KMS-11 (cell line): ENCODE measurements at regions not wholly inside any gene's neighbourhood (a gene's known extent, or its start where the extent isn't known, plus 50 kb on each side); places are given as distances from the start of the nearest gene placed in this dataset.

ENCODE experiments used
- H2AFZ ChIP-seq: fragments of 200-600 bp; sonication (generic); 2 replicates; pipeline ENCODE4 v1.6.1; 2016; ENCODE audit warnings: antibody characterized with exemption, mixed run types, low read depth
- H3K27ac ChIP-seq: fragments of 200-600 bp; sonication (generic); 2 replicates; pipeline ENCODE4 v1.6.1; 2016; ENCODE audit warnings: mild to moderate bottlenecking, mixed run types
- H3K27me3 ChIP-seq: fragments of 200-600 bp; sonication (generic); 2 replicates; pipeline ENCODE4 v1.6.1; 2017; ENCODE audit warnings: mild to moderate bottlenecking, low read depth, mixed run types, moderate library complexity; ENCODE audit not compliant: insufficient read depth
- H3K36me3 ChIP-seq: fragments of 200-600 bp; sonication (generic); 2 replicates; pipeline ENCODE4 v1.6.1; 2017; ENCODE audit warnings: mild to moderate bottlenecking, mixed run types; ENCODE audit not compliant: insufficient read depth
- H3K4me1 ChIP-seq: fragments of 200-600 bp; sonication (generic); 2 replicates; pipeline ENCODE4 v1.6.1; 2016; ENCODE audit warnings: mild to moderate bottlenecking, low read depth, mixed run types; ENCODE audit not compliant: poor library complexity, severe bottlenecking
- H3K4me2 ChIP-seq: fragments of 200-600 bp; sonication (generic); 2 replicates; pipeline ENCODE4 v1.7.0; 2016; ENCODE audit warnings: mild to moderate bottlenecking, mixed run types
- H3K4me3 ChIP-seq: fragments of 200-600 bp; sonication (generic); IDR thresholded peaks from 2 replicates; pipeline ENCODE4 v1.6.1; 2017; ENCODE audit warnings: low read depth, low read length, mixed read lengths; ENCODE audit not compliant: insufficient read depth
- H3K79me2 ChIP-seq: fragments of 200-600 bp; sonication (generic); 2 replicates; pipeline ENCODE4 v1.6.1; 2016; ENCODE audit warnings: low read depth, mixed run types; ENCODE audit not compliant: insufficient read depth
- H3K9ac ChIP-seq: fragments of 200-600 bp; sonication (generic); 2 replicates; pipeline ENCODE4 v1.6.1; 2016; ENCODE audit warnings: mild to moderate bottlenecking, mixed run types
- H4K20me1 ChIP-seq: fragments of 200-600 bp; sonication (generic); 2 replicates; pipeline ENCODE4 v1.6.1; 2016; ENCODE audit warnings: mild to moderate bottlenecking, mixed run types; ENCODE audit not compliant: insufficient read depth
- TF ChIP-seq, protein P1 (sequence below): fragments of 200-600 bp; sonication (generic); conservative IDR thresholded peaks from 2 replicates; pipeline ENCODE4 v1.6.1; 2017; ENCODE audit warnings: low read depth, mild to moderate bottlenecking, antibody characterized with exemption, low read length, moderate library complexity, mixed read lengths

DNA sequence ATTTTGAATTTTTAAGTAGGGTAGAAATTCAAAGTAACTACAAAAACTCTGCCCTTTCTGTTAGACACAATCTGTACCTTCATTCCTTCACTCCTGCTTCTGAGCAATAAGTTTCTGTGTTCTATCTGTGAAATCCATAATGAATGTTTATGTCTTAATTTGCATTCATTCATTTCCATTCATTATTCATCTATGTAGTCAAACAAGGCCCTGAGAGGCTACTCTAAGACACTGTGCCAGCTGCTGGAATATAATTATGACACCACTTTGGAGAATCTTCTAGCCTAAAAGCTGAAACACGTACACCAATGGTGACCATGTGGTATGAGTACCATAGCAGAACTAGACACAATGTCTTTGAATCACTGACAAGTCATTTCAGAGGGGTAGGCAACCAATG, 199.9 kb upstream of the FAR2 start:
- no peak overlapping the region for H3K27ac ChIP-seq
- TF ChIP-seq, protein P1, sequence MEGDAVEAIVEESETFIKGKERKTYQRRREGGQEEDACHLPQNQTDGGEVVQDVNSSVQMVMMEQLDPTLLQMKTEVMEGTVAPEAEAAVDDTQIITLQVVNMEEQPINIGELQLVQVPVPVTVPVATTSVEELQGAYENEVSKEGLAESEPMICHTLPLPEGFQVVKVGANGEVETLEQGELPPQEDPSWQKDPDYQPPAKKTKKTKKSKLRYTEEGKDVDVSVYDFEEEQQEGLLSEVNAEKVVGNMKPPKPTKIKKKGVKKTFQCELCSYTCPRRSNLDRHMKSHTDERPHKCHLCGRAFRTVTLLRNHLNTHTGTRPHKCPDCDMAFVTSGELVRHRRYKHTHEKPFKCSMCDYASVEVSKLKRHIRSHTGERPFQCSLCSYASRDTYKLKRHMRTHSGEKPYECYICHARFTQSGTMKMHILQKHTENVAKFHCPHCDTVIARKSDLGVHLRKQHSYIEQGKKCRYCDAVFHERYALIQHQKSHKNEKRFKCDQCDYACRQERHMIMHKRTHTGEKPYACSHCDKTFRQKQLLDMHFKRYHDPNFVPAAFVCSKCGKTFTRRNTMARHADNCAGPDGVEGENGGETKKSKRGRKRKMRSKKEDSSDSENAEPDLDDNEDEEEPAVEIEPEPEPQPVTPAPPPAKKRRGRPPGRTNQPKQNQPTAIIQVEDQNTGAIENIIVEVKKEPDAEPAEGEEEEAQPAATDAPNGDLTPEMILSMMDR: no peak
- no peaks in the 10 kb centered on the region for H4K20me1 ChIP-seq
- no peak overlapping the region for H3K9ac ChIP-seq
- H3K4me1 ChIP-seq: no peaks in the 10 kb centered on the region
- H3K4me2 ChIP-seq: no peak overlapping the region
- no peaks in the 10 kb centered on the region for H3K79me2 ChIP-seq
- H3K36me3 ChIP-seq: no peaks in the 10 kb centered on the region
- H2AFZ ChIP-seq: no peak overlapping the region
- no peaks in the 10 kb centered on the region for H3K27me3 ChIP-seq
- no peak overlapping the region for H3K4me3 ChIP-seq

DNA sequence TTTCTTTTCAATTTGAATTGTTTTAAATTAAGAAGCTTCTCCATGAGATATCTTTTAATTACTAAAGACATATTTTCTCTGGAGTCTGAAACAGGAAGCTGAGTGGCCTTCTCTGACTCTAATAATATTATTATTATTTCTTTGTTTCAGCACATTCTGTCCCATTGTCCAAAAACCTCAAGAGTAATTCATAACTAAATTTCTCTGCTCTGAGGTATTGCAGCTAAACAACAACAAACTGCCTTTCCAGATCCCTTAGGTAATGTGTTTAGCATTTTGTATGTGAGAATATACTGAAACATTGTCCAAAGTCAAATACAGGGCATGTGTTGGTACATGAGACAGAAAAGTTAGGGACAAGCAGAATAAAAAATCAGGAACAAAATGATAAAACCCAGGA, 199.0 kb upstream of the FAR2 start:
- no peaks in the 10 kb centered on the region for H3K4me1 ChIP-seq
- no peaks in the 10 kb centered on the region for H3K27me3 ChIP-seq
- no peak overlapping the region for H3K9ac ChIP-seq
- H3K4me3 ChIP-seq: no peak overlapping the region
- no peaks in the 10 kb centered on the region for H4K20me1 ChIP-seq
- H3K4me2 ChIP-seq: no peak overlapping the region
- TF ChIP-seq, protein P1: no peak
- no peak overlapping the region for H3K27ac ChIP-seq
- no peaks in the 10 kb centered on the region for H3K79me2 ChIP-seq
- H2AFZ ChIP-seq: no peak overlapping the region
- no peaks in the 10 kb centered on the region for H3K36me3 ChIP-seq

DNA sequence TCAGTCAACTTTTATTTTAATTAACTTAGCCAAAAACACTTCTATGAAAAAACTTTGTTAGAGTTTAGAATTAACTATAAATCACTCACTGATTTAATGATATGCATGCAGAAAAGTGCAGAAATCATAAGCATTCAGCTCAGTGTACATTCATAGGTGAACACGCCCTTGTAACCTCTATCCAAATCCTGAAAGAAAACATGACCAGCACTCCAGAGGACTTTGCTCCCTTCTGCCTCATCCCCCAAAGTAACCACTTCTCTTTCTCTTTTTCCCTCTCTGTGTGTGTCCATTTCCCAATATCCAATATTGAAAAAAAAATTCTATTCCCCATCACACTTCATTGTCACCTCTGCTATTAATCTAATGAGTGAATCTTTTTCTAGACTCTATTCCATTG, 197.1 kb upstream of the FAR2 start:
- Histone ChIP-seq H2AFZ (no peak overlapping the region), H3K27ac (no peak overlapping the region), H3K4me2 (no peak overlapping the region), H3K4me3 (no peak overlapping the region), H3K4me1 (no peaks in the 10 kb centered on the region), H3K27me3 (no peaks in the 10 kb centered on the region), H3K36me3 (no peaks in the 10 kb centered on the region), H4K20me1 (no peaks in the 10 kb centered on the region), H3K9ac (no peak overlapping the region), H3K79me2 (no peaks in the 10 kb centered on the region)
- TF ChIP-seq, protein P1: no peak

DNA sequence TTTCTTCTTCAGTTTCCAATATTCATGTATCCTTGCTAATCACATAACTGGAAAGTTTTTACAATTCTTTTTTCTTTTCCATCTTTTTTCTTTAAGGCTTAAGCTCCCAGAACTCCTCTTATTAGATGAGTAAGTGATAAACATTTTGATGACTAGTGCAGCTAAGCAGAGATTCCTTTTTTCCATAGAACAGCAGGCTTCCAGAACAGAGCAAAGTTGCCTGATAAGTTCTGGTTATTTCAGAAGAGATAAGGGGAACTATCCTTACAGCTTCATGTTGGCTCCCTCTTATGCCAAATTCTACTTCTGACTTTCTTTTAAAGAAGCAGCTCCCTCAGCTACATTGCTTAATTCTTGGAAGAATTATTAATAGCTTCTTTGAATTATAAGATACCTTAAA, 194.7 kb upstream of the FAR2 start:
- no peaks in the 10 kb centered on the region for H3K27me3 ChIP-seq
- H3K27ac ChIP-seq: no peak overlapping the region
- H3K36me3 ChIP-seq: no peaks in the 10 kb centered on the region
- H3K79me2 ChIP-seq: no peaks in the 10 kb centered on the region
- no peak overlapping the region for H3K9ac ChIP-seq
- no peak overlapping the region for H3K4me2 ChIP-seq
- no peaks in the 10 kb centered on the region for H3K4me1 ChIP-seq
- no peaks in the 10 kb centered on the region for H4K20me1 ChIP-seq
- TF ChIP-seq, protein P1: no peak
- no peak overlapping the region for H3K4me3 ChIP-seq
- no peak overlapping the region for H2AFZ ChIP-seq

DNA sequence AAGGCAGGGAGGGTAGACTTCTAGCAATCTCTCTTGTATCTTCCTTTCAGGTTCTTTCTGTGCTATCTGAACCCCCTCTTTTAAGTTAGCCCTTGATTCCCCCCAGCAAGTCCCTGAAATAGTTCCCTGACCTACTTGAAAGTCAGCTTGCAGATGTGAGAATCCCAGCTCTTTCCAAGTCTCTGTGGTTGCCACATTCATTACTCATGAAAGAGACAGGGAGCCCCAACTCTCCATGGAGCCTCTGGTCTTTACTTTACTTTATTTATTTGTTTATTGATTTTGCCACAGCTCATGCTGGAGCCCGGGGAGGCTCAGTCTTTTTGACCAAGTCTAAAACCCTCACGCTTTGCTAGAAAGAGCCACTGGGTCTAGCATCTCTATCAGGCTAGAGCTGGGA, 193.6 kb upstream of the FAR2 start:
- TF ChIP-seq, protein P1: no peak
- Histone ChIP-seq H3K27me3 (no peaks in the 10 kb centered on the region), H4K20me1 (no peaks in the 10 kb centered on the region), H3K4me2 (no peak overlapping the region), H3K4me1 (no peaks in the 10 kb centered on the region), H3K4me3 (no peak overlapping the region), H3K9ac (no peak overlapping the region), H3K27ac (no peak overlapping the region), H3K79me2 (no peaks in the 10 kb centered on the region), H3K36me3 (no peaks in the 10 kb centered on the region), H2AFZ (no peak overlapping the region)
